Ascending aorta (tissue), 2 donors: ENCODE measurements at regions not wholly inside any gene's neighbourhood (a gene's known extent, or its start where the extent isn't known, plus 50 kb on each side); places are given as distances from the start of the nearest gene placed in this dataset.

ENCODE experiments used
- DNase-seq, 2 donors: peaks; one replicate each; pipeline ENCODE4 v3.0.0-alpha.2; 2019; ENCODE audit warnings: low spot score in 2 of 2
- H3K27ac ChIP-seq, 2 donors: fragments of 200-600 bp; sonication (generic); one replicate each; pipeline ENCODE4 v1.5.1; 2016 to 2017; ENCODE audit warnings: mild to moderate bottlenecking in 1 of 2
- H3K27me3 ChIP-seq: fragments of 200-600 bp; sonication (generic); one replicate; pipeline ENCODE4 v1.5.1; 2017
- H3K36me3 ChIP-seq, 2 donors: fragments of 200-600 bp; sonication (generic); one replicate each; pipeline ENCODE4 v1.5.1; 2016
- H3K4me1 ChIP-seq, 2 donors: fragments of 200-600 bp; sonication (generic); one replicate each; pipeline ENCODE4 v1.5.1; 2016 to 2017; ENCODE audit warnings: mild to moderate bottlenecking in 1 of 2
- H3K4me3 ChIP-seq, 2 donors: fragments of 200-600 bp; sonication (generic); one replicate each; pipeline ENCODE4 v1.5.1; 2016 to 2017; ENCODE audit warnings: mild to moderate bottlenecking in 1 of 2
- H3K9me3 ChIP-seq, 2 donors: fragments of 200-600 bp; sonication (generic); one replicate each; pipeline ENCODE4 v1.5.1; 2016
- CTCF ChIP-seq, 3 experiments: fragments of 200-600 bp in 2 of 3; fragments of 450-650 bp in 1 of 3; sonication (generic) in 2 of 3; IDR thresholded peaks; one replicate each; pipeline ENCODE4 v1.5.1; 2016 to 2019; ENCODE audit warnings: antibody characterized with exemption in 3 of 3, mild to moderate bottlenecking in 1 of 3, moderate library complexity in 1 of 3
- intact Hi-C: fragments of 100-400 bp; cut with DNase I; formaldehyde crosslinking; loops from one replicate; pipeline ENCODE4 v1.15.1; 2023

- Histone ChIP-seq H3K4me1 (no peaks in the 10 kb centered on the region), H3K9me3 (no peaks in the 10 kb centered on the region), H3K4me3 (no peak overlapping the region), H3K36me3 (no peaks in the 10 kb centered on the region), H3K27ac (no peak overlapping the region), H3K27me3 (no peaks in the 10 kb centered on the region)
- intact Hi-C loops, result no loop called here
- TF ChIP-seq CTCF (IDR thresholded peaks at IDR 0.05), result no peak
- DNase-seq, result no peak
Observed at GRCh38 chr4:129899849-129900248, 803.9 kb downstream of the C4orf33 start.

GRCh38 chr4:129900430-129900953 lies 804.5 kb downstream of the C4orf33 start:
- no peaks in the 10 kb centered on the region for H3K4me1 ChIP-seq
- H3K27me3 ChIP-seq, result no peaks in the 10 kb centered on the region
- intact Hi-C loops, result no loop called here
- H3K4me3 ChIP-seq, result no peak overlapping the region
- H3K27ac ChIP-seq, result no peak overlapping the region
- no peaks in the 10 kb centered on the region for H3K36me3 ChIP-seq
- DNase-seq, result no peak
- H3K9me3 ChIP-seq, result no peaks in the 10 kb centered on the region
- no peak for TF ChIP-seq CTCF (IDR thresholded peaks at IDR 0.05)

- Histone ChIP-seq H3K9me3 (no peaks in the 10 kb centered on the region), H3K27ac (no peak overlapping the region), H3K4me3 (no peak overlapping the region), H3K27me3 (no peaks in the 10 kb centered on the region), H3K4me1 (no peaks in the 10 kb centered on the region), H3K36me3 (no peaks in the 10 kb centered on the region)
- no peak for TF ChIP-seq CTCF (IDR thresholded peaks at IDR 0.05)
- DNase-seq, result no peak
- intact Hi-C loops, result no loop called here
Observed at GRCh38 chr4:129901205-129901604, 805.3 kb downstream of the C4orf33 start.

GRCh38 chr4:129903861-129904260 lies 807.9 kb downstream of the C4orf33 start:
- Histone ChIP-seq H3K4me3 (no peak overlapping the region), H3K9me3 (no peaks in the 10 kb centered on the region), H3K27me3 (no peaks in the 10 kb centered on the region), H3K27ac (no peak overlapping the region), H3K4me1 (no peaks in the 10 kb centered on the region), H3K36me3 (no peaks in the 10 kb centered on the region)
- TF ChIP-seq CTCF (IDR thresholded peaks at IDR 0.05), result no peak
- intact Hi-C loops, result no loop called here
- DNase-seq, result no peak

GRCh38 chr4:129905256-129905655 lies 809.3 kb downstream of the C4orf33 start:
- no peaks in the 10 kb centered on the region for H3K27me3 ChIP-seq
- no peak for TF ChIP-seq CTCF (IDR thresholded peaks at IDR 0.05)
- intact Hi-C loops, result no loop called here
- no peak overlapping the region for H3K4me3 ChIP-seq
- no peak for DNase-seq
- no peak overlapping the region for H3K27ac ChIP-seq
- H3K4me1 ChIP-seq, result no peaks in the 10 kb centered on the region
- H3K36me3 ChIP-seq, result no peaks in the 10 kb centered on the region
- H3K9me3 ChIP-seq, result no peaks in the 10 kb centered on the region

- intact Hi-C loops, result no loop called here
- no peak for DNase-seq
Observed at GRCh38 chr4:129908117-129908516, 812.2 kb downstream of the C4orf33 start.

More at GRCh38 chr4:129908117-129908516, 812.2 kb downstream of the C4orf33 start:
- Histone ChIP-seq H3K4me1 (no peaks in the 10 kb centered on the region), H3K27ac (no peak overlapping the region), H3K9me3 (no peaks in the 10 kb centered on the region), H3K4me3 (no peak overlapping the region), H3K36me3 (no peaks in the 10 kb centered on the region), H3K27me3 (no peaks in the 10 kb centered on the region)
- no peak for TF ChIP-seq CTCF (IDR thresholded peaks at IDR 0.05)
